DMS79 treated with DMSO at 0.1 percent for 48 hours (cell line): ENCODE measurements at regions not wholly inside any gene's neighbourhood (a gene's known extent, or its start where the extent isn't known, plus 50 kb on each side); places are given as distances from the start of the nearest gene placed in this dataset.

ENCODE experiments used
- DNase-seq: peaks from one replicate; lab custom pipeline; 2025; lab: John Stamatoyannopoulos, UW

- no peak for DNase-seq
These were observed 270.2 kb downstream of the TBX15 start for GRCh38 chr1:118717893-118718292.

GRCh38 chr1:118716775-118717174, 271.4 kb downstream of the TBX15 start:
- no peak for DNase-seq

- DNase-seq = no peak
These were observed 276.8 kb downstream of the TBX15 start for GRCh38 chr1:118711356-118711755.

GRCh38 chr1:118698911-118699310, 289.2 kb downstream of the TBX15 start:
- DNase-seq = no peak

DNA sequence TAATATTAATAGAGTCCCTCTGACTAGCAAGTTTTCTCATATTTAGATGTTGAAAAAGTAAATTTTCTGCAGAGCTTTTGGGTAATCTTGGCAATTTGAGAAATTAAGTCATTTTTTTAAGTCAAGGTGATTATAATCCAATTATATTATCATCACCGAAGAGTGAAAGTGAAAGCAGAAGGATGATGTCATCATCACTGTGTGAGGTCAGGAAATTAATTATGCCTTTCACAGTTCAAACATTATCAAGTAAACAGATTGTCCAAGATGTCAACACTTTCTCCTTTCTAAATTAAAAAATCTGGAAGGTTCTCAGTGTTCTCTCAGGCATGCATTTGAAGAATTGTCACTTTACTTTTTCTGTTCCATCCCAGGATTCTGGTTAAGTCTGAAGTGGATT, 296.0 kb downstream of the TBX15 start:
- no peak for DNase-seq

- no peak for DNase-seq
These were observed 299.3 kb downstream of the TBX15 start for GRCh38 chr1:118688891-118689290.

GRCh38 chr1:118661769-118662320, 326.3 kb downstream of the TBX15 start:
- no peak for DNase-seq

- no peak for DNase-seq
These were observed 327.4 kb downstream of the TBX15 start for GRCh38 chr1:118660769-118661168.

DNA sequence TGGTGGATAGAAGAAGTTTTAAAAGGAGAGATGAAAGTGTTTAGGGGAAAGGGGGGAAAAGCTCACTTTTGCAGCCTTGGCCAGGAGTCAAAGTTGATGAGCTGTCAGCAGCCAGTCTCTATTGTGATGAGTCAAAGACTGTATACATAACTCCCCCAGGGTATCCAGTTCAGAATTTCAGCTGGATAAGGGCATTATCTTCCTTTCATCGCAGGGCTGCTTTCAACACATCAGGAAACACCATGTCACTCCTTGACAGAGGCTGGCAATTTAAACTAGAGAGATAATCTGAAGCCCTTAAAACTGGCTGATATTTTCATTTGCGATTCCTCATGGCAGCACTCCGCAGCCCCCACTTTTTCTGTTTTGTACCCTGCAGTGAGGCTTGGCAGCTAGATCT, 328.5 kb downstream of the TBX15 start:
- DNase-seq = no peak

DNA sequence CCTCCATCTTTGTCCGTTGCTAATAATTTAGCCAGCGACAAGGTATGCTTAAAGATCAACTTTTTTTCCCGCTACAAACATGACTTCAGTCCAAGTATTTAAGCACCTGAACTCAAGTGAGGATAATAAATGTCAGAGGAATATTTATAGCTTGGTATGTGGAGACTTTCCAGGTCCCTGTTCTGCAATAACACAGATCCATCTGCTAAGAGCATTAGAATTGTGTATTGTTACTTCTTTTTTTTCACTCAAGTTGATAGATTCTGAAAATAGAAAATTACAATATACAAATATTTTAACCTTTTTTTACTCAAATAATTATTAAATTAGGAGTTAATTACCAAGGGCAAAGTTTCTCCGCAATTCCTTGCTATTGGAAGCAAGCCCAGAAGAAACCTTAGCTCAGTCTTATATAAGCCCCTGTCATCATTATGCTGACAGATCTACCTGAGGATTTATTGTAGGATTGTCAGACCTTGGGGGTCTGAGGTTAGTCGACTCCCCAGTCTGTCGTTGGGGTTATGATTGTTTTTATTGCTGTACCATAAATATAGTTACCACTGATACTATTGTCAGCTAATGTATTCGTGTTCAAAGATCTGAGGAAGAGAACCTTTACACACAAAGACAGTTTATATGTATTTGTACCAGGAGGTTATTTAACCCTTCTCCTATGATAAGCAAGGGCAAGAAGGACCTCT, 337.9 kb downstream of the TBX15 start:
- no peak for DNase-seq

DNA sequence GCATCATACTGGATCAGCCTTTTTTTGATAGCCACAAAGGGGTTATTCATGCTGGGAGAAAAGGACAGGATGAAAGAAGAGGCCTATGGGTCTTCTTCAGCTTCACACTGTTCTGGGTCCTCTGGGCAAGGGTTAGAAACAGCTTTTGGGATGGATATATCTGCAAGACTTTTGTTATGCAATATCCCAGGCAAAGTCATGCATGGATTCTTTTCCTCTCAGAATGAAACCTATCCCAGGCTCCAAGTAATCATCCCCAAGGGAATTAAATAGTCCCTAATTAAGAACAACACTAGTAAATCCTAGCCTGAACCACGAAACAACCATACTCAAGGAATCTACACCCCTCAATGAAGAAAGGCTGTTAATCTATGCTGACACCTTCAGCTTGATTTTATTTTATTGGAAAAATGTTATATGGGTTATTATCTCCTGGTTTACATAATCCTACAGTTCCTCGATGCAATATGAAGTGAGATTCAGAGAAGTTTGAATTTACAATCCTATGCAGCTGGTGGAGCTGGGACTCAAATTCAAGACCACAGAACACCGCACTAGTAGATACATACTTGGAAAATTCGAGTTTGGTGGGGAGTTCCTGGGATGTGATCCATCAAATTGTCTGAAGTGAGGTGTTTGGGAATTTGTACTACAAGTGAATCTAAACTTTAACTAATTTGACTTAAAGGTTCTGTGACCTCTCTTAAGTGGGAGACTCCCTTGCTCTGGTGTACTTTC, 338.6 kb downstream of the TBX15 start:
- DNase-seq = no peak

- DNase-seq = no peak
These were observed 352.1 kb downstream of the TBX15 start for GRCh38 chr1:118636004-118636403.

DNA sequence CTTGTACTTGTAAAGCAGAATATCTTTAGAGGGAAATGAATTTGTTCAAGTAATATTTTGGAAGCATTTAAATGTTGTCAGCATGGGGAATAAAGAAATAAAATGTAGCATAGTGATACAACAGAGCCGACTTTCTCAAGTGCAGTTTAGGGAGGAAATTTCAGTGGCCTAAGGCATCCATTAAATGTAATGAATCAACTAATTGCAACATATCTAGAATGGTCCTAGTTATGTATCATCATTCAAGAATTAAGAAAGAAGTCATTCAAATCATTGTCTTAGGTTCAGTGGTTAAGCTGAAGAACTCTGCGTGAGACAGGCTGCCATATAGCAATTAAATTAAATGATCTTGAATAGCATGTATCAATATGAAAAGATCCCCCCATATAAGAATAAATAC, 360.7 kb downstream of the TBX15 start:
- DNase-seq = no peak

DNA sequence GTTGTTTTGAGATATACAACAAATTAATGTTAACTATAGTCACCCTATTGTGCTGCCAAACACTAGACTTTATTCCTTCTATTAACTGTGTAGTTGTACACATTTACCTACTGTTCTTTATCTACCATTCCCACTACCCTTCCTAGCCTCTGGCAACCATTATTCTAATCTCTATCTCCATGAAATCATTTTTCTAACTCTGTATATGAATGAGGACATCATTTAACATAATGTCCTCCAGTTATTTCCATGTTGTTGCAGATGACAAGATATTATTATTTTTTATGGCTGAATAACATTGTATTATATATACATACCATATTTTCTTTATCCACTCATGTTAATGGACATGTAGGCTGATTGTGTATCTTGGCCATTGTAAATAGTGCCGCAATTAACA, 366.3 kb downstream of the TBX15 start:
- DNase-seq = no peak

GRCh38 chr1:118618618-118619340, 369.4 kb downstream of the TBX15 start:
- DNase-seq = no peak

- DNase-seq = no peak
These were observed 370.2 kb downstream of the TBX15 start for GRCh38 chr1:118617916-118618315.

GRCh38 chr1:118615066-118615465, 373.1 kb downstream of the TBX15 start:
- DNase-seq = no peak

DNA sequence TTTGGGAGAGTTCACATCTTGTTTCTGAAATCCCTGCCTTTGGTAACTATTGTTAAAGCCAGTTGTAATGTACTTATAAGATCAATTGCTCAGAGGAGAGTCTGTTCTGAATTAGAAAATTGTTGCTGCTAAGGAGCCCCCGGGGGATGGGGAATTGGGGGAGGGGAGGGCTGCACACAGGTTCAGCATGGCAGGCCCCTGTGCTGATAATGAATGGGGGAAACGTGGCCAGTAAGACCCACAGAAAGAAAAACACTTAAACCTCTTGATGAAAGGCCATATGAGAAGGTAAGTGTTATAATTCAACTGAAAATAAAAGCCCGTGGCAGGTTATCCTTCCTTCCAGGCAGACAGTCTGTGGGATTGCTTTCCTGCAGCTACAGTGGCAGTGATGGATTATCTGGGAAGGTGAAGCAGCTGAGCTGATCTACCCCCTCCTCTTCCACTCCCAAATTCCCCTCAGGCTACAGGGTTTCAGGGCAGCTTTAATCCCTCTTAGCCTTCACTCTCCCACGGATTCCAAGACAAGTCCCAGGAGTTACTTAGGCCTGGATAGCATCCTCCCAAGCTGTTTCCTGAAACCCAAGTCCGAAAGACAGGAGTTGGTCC, 398.8 kb downstream of the TBX15 start:
- DNase-seq = no peak

- no peak for DNase-seq
These were observed 399.6 kb downstream of the TBX15 start for GRCh38 chr1:118588566-118588965.

- DNase-seq = no peak
These were observed 393.2 kb upstream of the SPAG17 start for GRCh38 chr1:118578276-118578675.

DNA sequence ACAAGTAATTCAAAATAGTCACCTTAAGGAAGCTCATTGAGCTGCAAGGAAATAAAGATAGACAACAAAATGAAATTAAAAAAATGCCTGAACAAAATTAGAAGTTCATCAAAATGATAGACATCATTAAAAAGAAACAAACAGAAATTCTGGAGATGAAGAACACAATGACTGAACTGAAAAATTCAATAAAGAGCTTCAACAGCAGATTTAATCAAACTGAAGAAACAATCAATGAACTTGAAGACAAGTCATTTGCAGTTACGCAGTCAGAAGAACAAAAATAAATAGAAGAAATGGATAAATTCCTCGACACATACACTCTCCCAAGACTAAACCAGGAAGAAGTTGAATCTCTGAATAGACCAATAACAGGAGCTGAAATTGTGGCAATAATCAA, 390.0 kb upstream of the SPAG17 start:
- DNase-seq = no peak

DNA sequence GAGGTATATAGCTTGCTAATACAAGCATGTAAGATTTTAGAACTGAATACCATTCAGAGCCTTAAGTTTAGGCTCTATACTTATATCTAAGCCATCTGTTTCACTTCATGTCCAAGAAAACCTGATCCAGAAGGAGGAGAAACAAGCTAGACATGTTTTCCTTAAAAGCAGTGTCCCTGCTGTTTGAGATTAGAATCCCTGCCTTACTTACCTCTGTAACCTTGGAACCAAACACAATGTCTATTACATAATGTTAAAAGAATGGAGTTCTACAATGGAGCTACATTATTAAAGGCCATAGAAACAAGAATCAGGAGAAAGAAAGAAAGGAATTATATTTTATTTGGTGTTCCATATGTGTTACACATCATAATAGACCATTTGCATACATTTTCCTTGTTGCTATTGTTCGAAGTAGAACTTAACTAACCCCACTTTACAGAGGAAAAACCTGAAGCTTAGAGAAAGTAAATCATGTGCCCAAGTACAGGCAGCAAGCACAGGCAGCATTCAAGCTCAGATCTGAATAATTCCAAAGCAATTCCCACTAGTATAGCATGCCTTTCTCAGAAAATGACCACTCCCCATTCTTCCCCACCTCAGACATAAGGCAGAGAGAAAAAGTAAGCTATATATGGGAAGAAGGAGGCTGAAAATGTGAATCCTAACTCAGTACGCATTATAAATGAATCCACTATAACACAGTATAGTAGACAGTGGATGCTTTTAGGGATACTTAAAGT, 380.1 kb upstream of the SPAG17 start:
- DNase-seq = no peak
